LNCAP (cell line): ENCODE measurements at regions not wholly inside any gene's neighbourhood (a gene's known extent, or its start where the extent isn't known, plus 50 kb on each side); places are given as distances from the start of the nearest gene placed in this dataset.

Experiments used
- CTCF ChIP-seq: fragments of 450-650 bp; IDR thresholded peaks from 2 replicates; pipeline ENCODE4 v1.5.1; 2017; ENCODE audit warnings: mild to moderate bottlenecking

GRCh38 chr14:65991104-65991503, 495.1 kb upstream of the CCDC196 start:
- TF ChIP-seq CTCF: no peak

- TF ChIP-seq CTCF: no peak
Measured at GRCh38 chr14:65993103-65993502, 493.1 kb upstream of the CCDC196 start.

GRCh38 chr14:65993996-65994395, 492.2 kb upstream of the CCDC196 start:
- TF ChIP-seq CTCF: no peak

GRCh38 chr14:65997347-65997746, 488.8 kb upstream of the CCDC196 start:
- no peak for TF ChIP-seq CTCF

GRCh38 chr14:65999865-66000264, 486.3 kb upstream of the CCDC196 start:
- no peak for TF ChIP-seq CTCF

- TF ChIP-seq CTCF: no peak
Measured at GRCh38 chr14:66000766-66001165, 485.4 kb upstream of the CCDC196 start.

GRCh38 chr14:66001356-66001755, 484.8 kb upstream of the CCDC196 start:
- no peak for TF ChIP-seq CTCF

GRCh38 chr14:66003082-66003730, 483.0 kb upstream of the CCDC196 start:
- TF ChIP-seq CTCF: no peak
